NCI-H187 (cell line): ENCODE measurements at regions not wholly inside any gene's neighbourhood (a gene's known extent, or its start where the extent isn't known, plus 50 kb on each side); places are given as distances from the start of the nearest gene placed in this dataset.
"Not testable (repeated sequence)": the region's sequence is repeated elsewhere in the genome, so short reads cannot be mapped to it uniquely, and the experiment has no call there.

Experiments used
- DNase-seq, 2 experiments: peaks; one replicate each; lab custom pipeline; 2025; lab: John Stamatoyannopoulos, UW

GRCh38 chr7:54390565-54390964 is 151.6 kb upstream of the VSTM2A start:
- no peak for DNase-seq

GRCh38 chr7:54392935-54393334 is 149.2 kb upstream of the VSTM2A start:
- DNase-seq: no peak

DNA sequence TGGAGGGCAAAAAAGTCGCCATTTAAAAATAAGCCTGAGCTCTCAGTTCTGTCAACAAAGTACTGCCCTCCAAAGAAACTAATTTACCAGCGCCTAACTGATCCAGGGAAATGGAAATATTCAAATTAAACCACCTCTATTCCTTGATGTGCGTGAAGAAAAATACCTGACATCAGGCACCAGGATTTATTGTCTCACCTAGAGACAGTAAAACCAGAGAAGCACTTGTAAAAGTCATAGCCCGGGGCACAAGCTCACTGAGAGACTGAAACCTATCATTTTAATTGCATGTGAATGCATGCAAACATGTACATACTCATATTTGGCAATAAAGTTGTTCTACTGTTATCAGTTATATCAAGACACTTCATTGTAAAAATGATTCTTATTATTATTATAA is 147.3 kb upstream of the VSTM2A start:
- DNase-seq: no peak

- no peak for DNase-seq
These were observed 144.2 kb upstream of the VSTM2A start for GRCh38 chr7:54397836-54398612.

DNA sequence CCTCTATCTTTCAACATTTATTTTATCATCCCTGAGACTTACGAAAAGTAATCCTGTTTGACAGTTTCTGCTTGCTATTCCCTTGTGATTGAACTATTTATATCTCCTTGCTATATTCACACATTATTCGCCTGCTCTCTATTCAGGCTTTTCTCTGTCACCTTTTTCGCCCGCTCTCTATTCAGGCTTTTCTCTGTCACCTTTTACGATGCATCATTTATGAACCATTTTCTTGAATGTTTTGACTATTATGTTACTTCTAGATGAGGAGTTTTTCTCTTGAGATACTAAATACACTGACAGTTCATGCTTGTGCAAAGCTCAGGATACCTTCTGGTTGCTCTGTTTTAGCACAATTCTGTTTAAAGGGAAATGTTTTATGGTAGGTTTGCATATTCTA is 143.3 kb upstream of the VSTM2A start:
- DNase-seq: no peak

DNA sequence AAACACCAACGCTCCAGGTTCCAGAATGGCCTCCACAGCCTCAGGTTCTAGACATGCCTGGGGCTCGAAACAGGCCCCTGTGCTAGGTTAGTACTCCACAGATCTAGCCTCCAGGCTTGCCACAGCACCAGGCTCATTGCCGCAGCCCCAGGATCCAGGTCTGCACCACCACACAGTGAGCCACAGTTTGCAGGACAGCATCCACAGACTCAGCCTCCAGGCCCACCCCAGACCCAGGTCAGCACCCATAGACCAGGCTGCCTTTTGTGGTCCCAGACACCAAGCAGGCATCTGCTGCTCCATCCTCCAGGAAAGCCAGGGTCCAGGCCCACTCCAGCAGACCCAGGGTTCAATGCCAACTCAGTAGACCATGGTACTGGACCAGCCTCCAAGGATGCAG is 132.3 kb upstream of the VSTM2A start:
- DNase-seq: no peak

GRCh38 chr7:54416678-54417077 is 125.5 kb upstream of the VSTM2A start:
- no peak for DNase-seq

- DNase-seq: no peak
These were observed 123.0 kb upstream of the VSTM2A start for GRCh38 chr7:54419209-54419608.

DNA sequence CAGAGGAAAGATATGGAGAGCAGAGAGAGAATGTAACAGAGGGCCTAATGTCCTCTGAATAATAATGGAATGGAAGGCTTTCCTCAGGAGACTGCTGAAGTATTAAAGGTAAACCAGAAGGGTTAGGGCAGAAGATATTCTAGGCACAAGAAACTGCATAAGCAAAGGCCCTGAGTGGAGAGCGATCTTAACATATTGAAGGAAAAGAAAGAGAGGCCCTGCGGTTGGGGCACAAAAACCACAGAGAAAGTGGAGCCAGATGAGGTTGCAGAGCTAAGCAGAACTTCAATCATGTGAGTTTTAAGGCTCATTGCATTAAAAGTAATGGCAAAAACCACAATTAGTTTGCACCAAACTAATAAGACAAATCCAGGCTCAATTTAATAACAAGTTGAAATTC is 115.8 kb upstream of the VSTM2A start:
- no peak for DNase-seq

DNA sequence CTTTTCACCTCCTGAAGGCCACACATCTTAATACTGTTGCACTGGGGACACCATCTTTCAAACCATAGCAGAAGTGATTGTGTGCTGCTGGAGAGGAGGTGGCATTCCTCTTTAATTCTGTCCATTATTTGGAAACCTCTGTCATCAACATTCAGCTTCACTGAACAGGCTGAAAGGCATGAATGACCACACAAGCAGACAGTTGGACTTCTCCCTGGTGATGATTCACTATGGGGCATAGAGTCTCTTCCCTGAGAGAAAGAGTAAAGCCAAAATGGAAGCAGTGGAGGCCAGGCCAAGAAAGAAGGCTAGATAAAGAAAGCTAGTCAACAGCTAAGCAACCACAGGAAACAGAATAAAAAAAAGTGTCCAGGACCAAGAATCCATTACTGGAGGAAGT is 113.1 kb upstream of the VSTM2A start:
- no peak for DNase-seq

DNA sequence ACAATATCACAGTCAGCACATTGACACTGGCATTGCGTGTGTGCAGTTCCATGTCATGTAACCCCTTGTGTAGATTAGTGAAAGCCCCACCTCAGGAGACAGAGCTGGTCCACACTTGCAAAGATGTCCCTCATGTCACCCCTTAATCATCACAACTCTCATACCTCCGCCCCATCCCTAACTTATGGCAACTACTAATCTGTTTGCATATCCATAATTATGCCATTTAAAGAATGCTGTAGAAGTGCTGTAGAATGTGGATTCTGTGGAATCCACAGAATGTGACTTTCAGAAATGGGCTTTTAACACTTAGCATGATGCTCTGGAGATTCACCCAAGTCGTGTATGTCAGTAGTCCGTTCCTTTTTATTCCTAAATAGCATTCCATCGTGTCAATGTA is 102.8 kb upstream of the VSTM2A start:
- no peak for DNase-seq

DNA sequence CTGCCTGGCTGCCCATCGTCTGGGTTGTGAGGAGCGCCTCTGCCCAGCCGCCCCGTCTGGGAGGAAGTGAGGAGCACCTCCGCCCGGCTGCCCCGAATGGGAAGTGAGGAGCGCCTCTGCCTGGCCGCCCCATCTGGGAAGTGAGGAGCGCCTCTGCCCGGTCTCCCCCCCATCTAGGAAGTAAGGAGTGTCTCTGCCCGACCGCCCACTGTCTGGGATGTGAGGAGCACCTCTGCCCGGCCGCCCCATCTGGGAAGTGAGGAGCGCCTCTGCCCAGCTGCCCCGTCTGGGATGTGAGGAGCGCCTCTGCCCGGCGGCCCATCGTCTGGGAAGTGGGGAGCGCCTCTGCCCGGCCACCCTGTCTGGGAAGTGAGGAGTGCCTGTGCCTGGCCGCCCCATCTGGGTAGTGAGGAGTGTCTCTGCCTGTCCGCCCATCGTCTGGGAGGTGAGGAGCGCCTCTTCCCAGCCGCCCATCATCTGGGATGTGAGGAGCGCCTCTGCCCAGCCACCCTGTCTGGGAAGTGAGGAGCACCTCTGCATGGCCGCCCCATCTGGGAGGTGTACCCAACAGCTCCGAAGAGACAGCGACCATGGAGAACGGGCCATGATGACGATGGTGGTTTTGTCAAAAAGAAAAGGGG is 98.0 kb upstream of the VSTM2A start:
- DNase-seq: not testable (repeated sequence)

DNA sequence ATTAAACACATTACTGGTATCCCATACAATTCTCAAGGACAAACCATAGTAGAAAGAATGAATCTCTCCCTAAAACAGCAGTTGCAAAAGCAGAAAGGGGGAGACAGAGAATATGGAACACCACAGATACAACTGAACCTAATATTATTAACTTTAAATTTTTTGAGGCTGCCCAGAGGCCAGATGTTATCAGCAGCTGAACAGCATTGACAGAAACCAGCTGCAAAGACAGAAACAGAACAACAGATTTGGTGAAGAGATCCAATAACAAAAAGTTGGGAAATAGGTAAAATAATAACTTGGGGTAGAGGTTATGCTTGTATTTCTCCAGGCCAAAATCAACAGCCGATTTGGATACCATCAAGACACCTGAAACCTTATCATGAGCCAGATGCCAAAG is 89.0 kb upstream of the VSTM2A start:
- DNase-seq: not testable (repeated sequence)

- not testable (repeated sequence) for DNase-seq
These were observed 87.5 kb upstream of the VSTM2A start for GRCh38 chr7:54454700-54455099.

GRCh38 chr7:54465095-54465494 is 77.1 kb upstream of the VSTM2A start:
- DNase-seq: no peak

- no peak for DNase-seq
These were observed 72.4 kb upstream of the VSTM2A start for GRCh38 chr7:54469740-54470139.

DNA sequence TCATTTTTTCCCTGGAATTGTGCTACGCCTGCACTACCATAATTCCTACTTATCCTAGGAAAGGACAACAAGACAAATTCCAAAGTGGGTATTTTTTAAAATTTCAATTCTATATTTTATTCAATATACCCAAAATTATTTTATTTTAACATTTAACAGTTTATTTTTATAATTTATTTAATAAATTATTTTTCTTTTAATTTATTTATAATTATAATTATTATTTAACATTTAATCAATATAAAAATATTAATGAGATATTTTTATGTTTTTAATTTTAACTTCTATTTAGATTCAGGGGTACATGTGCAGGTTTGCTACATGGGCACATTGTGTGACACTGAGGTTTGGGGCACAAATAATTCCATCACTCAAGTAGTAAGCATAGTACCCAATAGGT is 65.6 kb upstream of the VSTM2A start:
- no peak for DNase-seq

GRCh38 chr7:54477083-54477482 is 65.1 kb upstream of the VSTM2A start:
- DNase-seq: no peak

GRCh38 chr7:54483523-54483922 is 58.7 kb upstream of the VSTM2A start:
- no peak for DNase-seq

DNA sequence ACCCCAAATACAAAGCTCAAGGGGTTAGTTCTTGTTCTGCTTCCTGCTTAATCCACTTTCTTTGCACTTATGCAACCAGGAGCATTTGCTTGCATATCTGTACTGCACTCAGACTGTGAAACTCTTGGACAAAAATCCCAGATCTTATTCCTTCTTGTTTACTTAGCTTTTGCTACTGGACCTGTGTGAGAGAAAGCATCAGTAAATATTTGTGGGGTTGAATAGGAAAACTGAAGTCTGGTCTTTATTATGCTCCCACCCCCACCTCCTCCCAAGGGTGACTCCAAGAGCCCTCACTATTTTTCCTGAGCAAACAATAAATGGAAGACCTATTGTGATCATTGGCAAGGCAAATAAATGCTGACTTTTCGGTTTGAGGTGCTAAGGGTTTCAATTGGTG is 57.1 kb upstream of the VSTM2A start:
- no peak for DNase-seq
